Chondrocyte (in vitro differentiated cells): ENCODE measurements at regions not wholly inside any gene's neighbourhood (a gene's known extent, or its start where the extent isn't known, plus 50 kb on each side); places are given as distances from the start of the nearest gene placed in this dataset.

ENCODE experiments used
- DNase-seq: peaks from one replicate; pipeline ENCODE4 v3.0.0; 2021; ENCODE audit warnings: mixed read lengths, low spot score
- H3K27ac Mint-ChIP-seq: one replicate; pipeline ENCODE4 v1.8.0; 2021; ENCODE audit warnings: mild to moderate bottlenecking, moderate library complexity, mixed read lengths; ENCODE audit not compliant: unreplicated experiment
- H3K27me3 Mint-ChIP-seq: 2 replicates; pipeline ENCODE4 v1.8.0; 2021; ENCODE audit warnings: low read depth, mixed read lengths
- H3K36me3 Mint-ChIP-seq: 2 replicates; pipeline ENCODE4 v1.8.0; 2021; ENCODE audit warnings: low read depth, mixed read lengths
- H3K4me1 Mint-ChIP-seq: 2 replicates; pipeline ENCODE4 v1.8.0; 2021; ENCODE audit warnings: low read depth, mild to moderate bottlenecking, mixed read lengths
- H3K4me3 Mint-ChIP-seq: one replicate; pipeline ENCODE4 v1.8.0; 2021; ENCODE audit warnings: mild to moderate bottlenecking, moderate library complexity, mixed read lengths; ENCODE audit not compliant: unreplicated experiment
- H3K9me3 Mint-ChIP-seq: 2 replicates; pipeline ENCODE4 v1.8.0; 2021; ENCODE audit warnings: low read depth, mixed read lengths
- CTCF ChIP-seq: fragments of 200-600 bp; sonication (generic); IDR thresholded peaks from 2 replicates; pipeline ENCODE4 v1.5.0; 2021; ENCODE audit warnings: antibody characterized with exemption, mild to moderate bottlenecking, moderate library complexity

GRCh38 chr17:63364944-63365343, 81.2 kb downstream of the CYB561 start:
- Mint-ChIP-seq H3K27ac (no peak overlapping the region), H3K4me3 (no peak overlapping the region), H3K4me1 (peaks cover 12% of the 10 kb centered on the region), H3K36me3 (peaks cover 15% of the 10 kb centered on the region), H3K27me3 (no peaks in the 10 kb centered on the region), H3K9me3 (no peaks in the 10 kb centered on the region)
- no peak for TF ChIP-seq CTCF
- DNase-seq, result no peak

- Mint-ChIP-seq H3K27me3 (no peaks in the 10 kb centered on the region), H3K27ac (no peak overlapping the region), H3K4me3 (no peak overlapping the region), H3K4me1 (peaks cover 12% of the 10 kb centered on the region), H3K9me3 (no peaks in the 10 kb centered on the region), H3K36me3 (peaks cover 15% of the 10 kb centered on the region)
- no peak for TF ChIP-seq CTCF
- DNase-seq, result no peak
Observed at GRCh38 chr17:63365366-63366240, 80.5 kb downstream of the CYB561 start.

- TF ChIP-seq CTCF, result no peak
- Mint-ChIP-seq H3K9me3 (no peaks in the 10 kb centered on the region), H3K36me3 (peaks cover 13% of the 10 kb centered on the region), H3K27me3 (no peaks in the 10 kb centered on the region), H3K27ac (no peak overlapping the region), H3K4me3 (no peak overlapping the region), H3K4me1 (peaks cover 8% of the 10 kb centered on the region)
- DNase-seq, result no peak
Observed at GRCh38 chr17:63366241-63366566, 79.9 kb downstream of the CYB561 start.

- no peaks in the 10 kb centered on the region for H3K27me3 Mint-ChIP-seq
- DNase-seq, result no peak
- H3K36me3 Mint-ChIP-seq, result peaks cover 12% of the 10 kb centered on the region
- H3K9me3 Mint-ChIP-seq, result no peaks in the 10 kb centered on the region
- peaks cover 8% of the 10 kb centered on the region for H3K4me1 Mint-ChIP-seq
- peak overlapping the region; percentile 41 for H3K27ac Mint-ChIP-seq
- TF ChIP-seq CTCF, result no peak
- no peak overlapping the region for H3K4me3 Mint-ChIP-seq
Observed at GRCh38 chr17:63369233-63369632, 76.9 kb downstream of the CYB561 start.

GRCh38 chr17:63370696-63371095, 75.4 kb downstream of the CYB561 start:
- peaks cover 6% of the 10 kb centered on the region for H3K36me3 Mint-ChIP-seq
- H3K9me3 Mint-ChIP-seq, result no peaks in the 10 kb centered on the region
- H3K27me3 Mint-ChIP-seq, result no peaks in the 10 kb centered on the region
- peaks cover 8% of the 10 kb centered on the region for H3K4me1 Mint-ChIP-seq
- no peak for DNase-seq
- H3K27ac Mint-ChIP-seq, result no peak overlapping the region
- no peak overlapping the region for H3K4me3 Mint-ChIP-seq
- TF ChIP-seq CTCF, result no peak
